Heart left ventricle (tissue), 16 donors: ENCODE measurements at regions not wholly inside any gene's neighbourhood (a gene's known extent, or its start where the extent isn't known, plus 50 kb on each side); places are given as distances from the start of the nearest gene placed in this dataset.

Experiments used
- ATAC-seq, 4 donors: fragments of 200-7000 bp; cut with Tn5 transposase; one replicate each; pipeline ENCODE4 v1.9.1; 2020 to 2022; ENCODE audit warnings: moderate library complexity in 4 of 4, mild to moderate bottlenecking in 3 of 4, moderate number of reproducible peaks in 1 of 4
- DNase-seq, 5 donors: peaks; one replicate each; pipeline ENCODE4 v3.0.0-alpha.2; 2020
- H3K27ac ChIP-seq, 12 donors: fragments of 200-600 bp; sonication (generic) in 4 of 12; one replicate each; pipeline versions ENCODE4 v1.5.0 to v1.8.0; 2016 to 2022; ENCODE audit warnings: mild to moderate bottlenecking in 2 of 12
- H3K27me3 ChIP-seq, 9 donors: fragments of 200-600 bp; sonication (generic) in 2 of 9; one replicate each; pipeline versions ENCODE4 v1.5.1 to v1.8.0; 2016 to 2022; ENCODE audit warnings: mild to moderate bottlenecking in 3 of 9
- H3K36me3 ChIP-seq, 9 donors: fragments of 200-600 bp; sonication (generic) in 2 of 9; one replicate each; pipeline versions ENCODE4 v1.5.0 to v1.8.0; 2018 to 2022; ENCODE audit warnings: mild to moderate bottlenecking in 2 of 9
- H3K4me1 ChIP-seq, 12 donors: fragments of 200-600 bp; sonication (generic) in 4 of 12; one replicate each; pipeline versions ENCODE4 v1.5.0 to v1.8.0; 2016 to 2022; ENCODE audit warnings: mild to moderate bottlenecking in 3 of 12
- H3K4me3 ChIP-seq, 12 donors: fragments of 200-600 bp; sonication (generic) in 4 of 12; one replicate each; pipeline versions ENCODE4 v1.5.0 to v1.8.0; 2017 to 2022; ENCODE audit warnings: mild to moderate bottlenecking in 9 of 12, moderate library complexity in 4 of 12
- H3K9me3 ChIP-seq, 12 donors: fragments of 200-600 bp; sonication (generic) in 4 of 12; one replicate each; pipeline versions ENCODE4 v1.5.0 to v1.8.0; 2016 to 2022; ENCODE audit warnings: mild to moderate bottlenecking in 1 of 12
- CTCF ChIP-seq, 12 donors: fragments of 200-600 bp; sonication (generic) in 4 of 12; IDR thresholded peaks; one replicate each; pipeline versions ENCODE4 v1.5.0 to v1.8.0; 2018 to 2022; ENCODE audit warnings: antibody characterized with exemption in 12 of 12, mild to moderate bottlenecking in 5 of 12
- POLR2A ChIP-seq, 2 donors: fragments of 450-650 bp; IDR thresholded peaks; one replicate each; pipeline ENCODE4 v1.6.1; 2017; ENCODE audit warnings: antibody characterized with exemption in 2 of 2, mild to moderate bottlenecking in 2 of 2, moderate library complexity in 2 of 2
- WGBS, 4 donors: extraction: QIAGEN DNeasy Blood & Tissue Kit in 2 of 4; methylation state at CpG; one replicate each; pipeline versions ENCODE4 v1.1.5 to v1.1.7; 2013 to 2018; 5-methylcytosine and 5-hydroxymethylcytosine counted together
- intact Hi-C, 10 donors: fragments of 100-400 bp; cut with DNase I; formaldehyde crosslinking; loops; one replicate each; pipeline versions ENCODE4 v1.11.1 to v1.14.2; 2022
- donor health status: ischemic (EF 13 %, LVEDD 7.1; RV severe dilation, severe dysfunction).
- donor health status: healthy with polysubstance abuse.
- donor health status: DM: no; HTN: yes; CAD: no.
- donor health status: DM: no; HTN: no; CAD: no.
- donor health status: ischemic (EF 25% LVEDD 6.9; RV normal size, moderate dysfunction).
- donor health status: ischemic (EF 25% LVEDD 5.7; RV mildly dilated, moderate dysfunction).
- donor health status: healthy.
- donor health status: DM: yes; HTN: yes; CAD: no.
- donor health status: ischemic (EF 35%, LVEDD 5.7; RV mildly dilated, moderate dysfunction).
- donor health status: nonischemic (EF 11% LVEDD 7.7; RV severe dilation, severe dysfunction).
- donor health status: DM: yes; HTN: yes; CAD: no.
- donor health status: PGD.
- donor health status: ischemic (EF 29% LVEDD 5.4; RV normal size, mild dysfunction).
- donor health status: nonischemic (EF 23%, LVEDD 6.1; RV moderate dilation, normal function).

- Histone ChIP-seq H3K4me1 (no peaks in the 10 kb centered on the region), H3K27ac (no peak overlapping the region), H3K27me3 (no peaks in the 10 kb centered on the region), H3K9me3 (no peaks in the 10 kb centered on the region), H3K4me3 (no peak overlapping the region), H3K36me3 (no peaks in the 10 kb centered on the region)
- ATAC-seq (no peak), DNase-seq (no peak)
- TF ChIP-seq CTCF (IDR thresholded peaks at IDR 0.05), result no peak
- no peak for TF ChIP-seq POLR2A (IDR thresholded peaks at IDR 0.05)
- WGBS, 4 donors, result 69 to 74% (median 72%) methylated on average over 8 of the region's 8 CpGs
- intact Hi-C loops, result no loop called here
Observed at GRCh38 chr5:3925935-3926334, 330.3 kb downstream of the IRX1 start.

- Histone ChIP-seq H3K9me3 (no peaks in the 10 kb centered on the region), H3K27ac (no peak overlapping the region), H3K36me3 (no peaks in the 10 kb centered on the region), H3K4me3 (no peak overlapping the region), H3K27me3 (no peaks in the 10 kb centered on the region), H3K4me1 (no peaks in the 10 kb centered on the region)
- ATAC-seq (no peak), DNase-seq (no peak)
- intact Hi-C loops, result no loop called here
- WGBS, 4 donors, result 80 to 88% (median 87%) methylated on average over 5 to 6 of the region's 6 CpGs
- TF ChIP-seq POLR2A (IDR thresholded peaks at IDR 0.05), result no peak
- TF ChIP-seq CTCF (IDR thresholded peaks at IDR 0.05), result no peak
Observed at GRCh38 chr5:3929799-3930198, 334.2 kb downstream of the IRX1 start.

GRCh38 chr5:3931976-3932375, 336.3 kb downstream of the IRX1 start:
- ATAC-seq, result no peak
- no peaks in the 10 kb centered on the region for H3K27me3 ChIP-seq
- 88 to 92% (median 90%) methylated on average over 17 of the region's 17 CpGs for WGBS, 4 donors

GRCh38 chr5:3933536-3933935, 337.9 kb downstream of the IRX1 start:
- no peaks in the 10 kb centered on the region for H3K36me3 ChIP-seq
- H3K4me1 ChIP-seq, result no peaks in the 10 kb centered on the region
- H3K9me3 ChIP-seq, result peaks cover 0 to 25% (median 15%) of the 10 kb centered on the region in 12 donors
- H3K27me3 ChIP-seq, result no peaks in the 10 kb centered on the region
- no peak for DNase-seq
- H3K4me3 ChIP-seq, result no peak overlapping the region
- TF ChIP-seq POLR2A (IDR thresholded peaks at IDR 0.05) (no peak), CTCF (IDR thresholded peaks at IDR 0.05) (no peak)
- no peak for ATAC-seq
- intact Hi-C loops, result no loop called here
- H3K27ac ChIP-seq, result no peak overlapping the region
- 80 to 90% (median 87%) methylated on average over 4 of the region's 4 CpGs for WGBS, 4 donors

More at GRCh38 chr5:3931976-3932375, 336.3 kb downstream of the IRX1 start:
- no peak overlapping the region for H3K27ac ChIP-seq
- H3K36me3 ChIP-seq, result no peaks in the 10 kb centered on the region
- no peak for DNase-seq
- H3K4me3 ChIP-seq, result no peak overlapping the region
- peaks cover 0 to 11% (median 5%) of the 10 kb centered on the region in 12 donors for H3K9me3 ChIP-seq
- TF ChIP-seq POLR2A (IDR thresholded peaks at IDR 0.05) (no peak), CTCF (IDR thresholded peaks at IDR 0.05) (no peak)
- intact Hi-C loops, result no loop called here
- H3K4me1 ChIP-seq, result no peaks in the 10 kb centered on the region
